Aorta (tissue), 5 donors: ENCODE measurements at regions not wholly inside any gene's neighbourhood (a gene's known extent, or its start where the extent isn't known, plus 50 kb on each side); places are given as distances from the start of the nearest gene placed in this dataset.

Experiments
- ATAC-seq: fragments of 200-7000 bp; cut with Tn5 transposase; one replicate; pipeline ENCODE4 v1.9.1; 2022; ENCODE audit warnings: moderate library complexity; ENCODE audit not compliant: low FRiP score
- DNase-seq, 2 donors: peaks; one replicate each; pipeline ENCODE4 v3.0.0-alpha.2; 2020
- H3K27ac ChIP-seq, 2 donors: one replicate each; pipeline ENCODE4 v1.5.1; 2013; ENCODE audit warnings: low read length in 2 of 2, mild to moderate bottlenecking in 2 of 2, moderate library complexity in 2 of 2, control low read depth in 1 of 2, inconsistent platforms in 1 of 2, low read depth in 1 of 2
- H3K27me3 ChIP-seq, 2 donors: one replicate each; pipeline ENCODE4 v1.6.1; 2013; ENCODE audit warnings: control low read depth in 1 of 2, low read length in 1 of 2, mild to moderate bottlenecking in 1 of 2, moderate library complexity in 1 of 2; ENCODE audit not compliant: insufficient read depth in 2 of 2, control insufficient read depth in 1 of 2
- H3K36me3 ChIP-seq, 2 donors: one replicate each; pipeline ENCODE4 v1.6.1; 2013; ENCODE audit warnings: control low read depth in 1 of 2, low read length in 1 of 2, mild to moderate bottlenecking in 1 of 2; ENCODE audit not compliant: insufficient read depth in 2 of 2, control insufficient read depth in 1 of 2
- H3K4me1 ChIP-seq, 2 donors: one replicate each; pipeline ENCODE4 v1.6.1; 2013; ENCODE audit warnings: low read length in 2 of 2, control low read depth in 1 of 2, mild to moderate bottlenecking in 1 of 2, moderate library complexity in 1 of 2; ENCODE audit not compliant: insufficient read depth in 2 of 2, control insufficient read depth in 1 of 2
- H3K4me3 ChIP-seq, 2 donors: one replicate each; pipeline ENCODE4 v1.5.1; 2013; ENCODE audit warnings: low read length in 2 of 2, control low read depth in 1 of 2, mild to moderate bottlenecking in 1 of 2
- H3K9me3 ChIP-seq: one replicate; pipeline ENCODE4 v1.6.1; 2013; ENCODE audit warnings: mild to moderate bottlenecking, low read length; ENCODE audit not compliant: control insufficient read depth
- WGBS, 2 donors: extraction: QIAGEN DNeasy Blood & Tissue Kit; methylation state at CpG; one replicate each; pipeline ENCODE4 v1.1.7; 2013; 5-methylcytosine and 5-hydroxymethylcytosine counted together
- intact Hi-C, 2 donors: fragments of 100-400 bp; cut with DNase I; formaldehyde crosslinking; loops; one replicate each; pipeline versions ENCODE4 v1.14.2 to v1.15.0; 2022
- donor health status: healthy with polysubstance abuse.
- donor health status: Bipolar disorder and iron deficiency.
- donor health status: DM: no; HTN: no; CAD: no.
- donor health status: DM: no; HTN: no; CAD: no.
- donor health status: DM: yes; HTN: yes; CAD: no.

GRCh38 chr2:16280081-16280480 is 339.7 kb downstream of the MYCN start:
- 80 to 92% methylated on average over 3 of the region's 3 CpGs for WGBS, 2 donors
- no peak overlapping the region for H3K4me3 ChIP-seq
- H3K27me3 ChIP-seq, result peaks cover 0 to 3% of the 10 kb centered on the region in 2 donors
- no peaks in the 10 kb centered on the region for H3K36me3 ChIP-seq
- H3K4me1 ChIP-seq, result no peaks in the 10 kb centered on the region
- DNase-seq, result no peak
- ATAC-seq, result peak; percentile 37
- H3K27ac ChIP-seq, result no peak overlapping the region
- H3K9me3 ChIP-seq, result no peaks in the 10 kb centered on the region
- intact Hi-C loops, result loop anchor here in 1 of 2 donors (10.0 kb wide), 1 partner anchor 645 kb away; no protein-coding TSS in a partner anchor

DNA sequence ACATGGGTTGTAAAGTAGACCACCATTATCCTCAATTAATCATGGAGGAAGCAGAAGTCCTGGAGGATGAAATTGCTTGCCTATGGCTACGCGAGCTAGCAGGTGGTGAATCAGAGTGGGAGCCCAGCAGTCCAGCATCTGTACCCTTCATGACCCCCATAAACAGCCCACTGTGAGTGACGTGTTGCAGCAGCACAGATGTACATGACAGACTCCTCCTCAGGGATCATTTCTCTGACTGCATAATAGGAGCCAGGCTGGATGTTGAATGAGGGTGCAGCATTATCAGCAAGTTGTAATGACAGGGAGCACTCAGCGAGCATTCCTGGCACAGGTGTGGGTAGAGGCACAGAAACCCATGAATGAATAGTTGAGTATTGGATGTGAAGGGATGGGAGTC is 339.3 kb downstream of the MYCN start:
- 81 to 88% methylated on average over 4 of the region's 4 CpGs for WGBS, 2 donors
- Histone ChIP-seq H3K36me3 (no peaks in the 10 kb centered on the region), H3K9me3 (no peaks in the 10 kb centered on the region), H3K27me3 (peaks cover 0 to under 1% of the 10 kb centered on the region in 2 donors), H3K4me3 (no peak overlapping the region), H3K4me1 (no peaks in the 10 kb centered on the region), H3K27ac (no peak overlapping the region)
- DNase-seq (no peak), ATAC-seq (no peak)
- intact Hi-C loops, result loop anchor here in 1 of 2 donors (10.0 kb wide), 1 partner anchor 645 kb away; no protein-coding TSS in a partner anchor

DNA sequence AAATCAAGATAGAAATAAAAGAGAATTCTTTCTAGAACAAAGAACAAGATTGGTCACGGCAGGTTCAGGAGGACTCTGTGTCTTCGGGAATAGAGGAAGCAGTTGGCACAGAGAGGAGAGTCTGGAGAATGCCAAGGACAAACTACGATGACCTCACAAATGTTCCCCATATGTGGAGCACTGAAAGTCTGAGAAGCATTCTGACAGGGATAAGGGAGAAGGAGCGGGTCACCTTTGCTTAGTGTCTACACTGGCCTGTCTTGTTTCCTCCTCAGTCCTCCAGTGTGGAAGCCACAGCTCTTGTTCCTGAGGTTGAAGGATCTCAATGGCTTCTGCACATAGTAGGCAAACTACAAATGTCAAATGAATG is 338.8 kb downstream of the MYCN start:
- ATAC-seq (no peak), DNase-seq (no peak)
- intact Hi-C loops, result no loop called here
- H3K4me1 ChIP-seq, result no peaks in the 10 kb centered on the region
- 66 to 72% methylated on average over 4 of the region's 4 CpGs for WGBS, 2 donors
- no peaks in the 10 kb centered on the region for H3K9me3 ChIP-seq
- H3K4me3 ChIP-seq, result no peak overlapping the region
- H3K27ac ChIP-seq, result no peak overlapping the region
- no peaks in the 10 kb centered on the region for H3K27me3 ChIP-seq
- no peaks in the 10 kb centered on the region for H3K36me3 ChIP-seq

GRCh38 chr2:16278421-16279200 is 338.3 kb downstream of the MYCN start:
- Histone ChIP-seq H3K4me3 (no peak overlapping the region), H3K36me3 (no peaks in the 10 kb centered on the region), H3K27me3 (no peaks in the 10 kb centered on the region), H3K27ac (no peak overlapping the region), H3K9me3 (no peaks in the 10 kb centered on the region), H3K4me1 (no peaks in the 10 kb centered on the region)
- intact Hi-C loops, result no loop called here
- DNase-seq, result no peak
- 86 to 87% methylated on average over 7 to 8 of the region's 8 CpGs for WGBS, 2 donors
- ATAC-seq, result no peak

GRCh38 chr2:16277117-16277516 is 336.8 kb downstream of the MYCN start:
- DNase-seq (no peak), ATAC-seq (no peak)
- H3K36me3 ChIP-seq, result no peaks in the 10 kb centered on the region
- no peaks in the 10 kb centered on the region for H3K9me3 ChIP-seq
- 80 to 87% methylated on average over 2 of the region's 2 CpGs for WGBS, 2 donors
- intact Hi-C loops, result no loop called here
- H3K4me1 ChIP-seq, result no peaks in the 10 kb centered on the region
- H3K27me3 ChIP-seq, result no peaks in the 10 kb centered on the region
- H3K4me3 ChIP-seq, result no peak overlapping the region
- H3K27ac ChIP-seq, result no peak overlapping the region

GRCh38 chr2:16275661-16276060 is 335.3 kb downstream of the MYCN start:
- WGBS, 2 donors, result 40 to 53% methylated on average over 4 of the region's 4 CpGs

GRCh38 chr2:16275131-16275530 is 334.8 kb downstream of the MYCN start:
- Histone ChIP-seq H3K36me3 (no peaks in the 10 kb centered on the region), H3K4me1 (no peaks in the 10 kb centered on the region), H3K4me3 (no peak overlapping the region), H3K27ac (no peak overlapping the region), H3K9me3 (no peaks in the 10 kb centered on the region), H3K27me3 (no peaks in the 10 kb centered on the region)
- ATAC-seq (no peak), DNase-seq (no peak)
- WGBS, 2 donors, result 66 to 73% methylated on average over 4 of the region's 4 CpGs
- intact Hi-C loops, result no loop called here

More at GRCh38 chr2:16275661-16276060, 335.3 kb downstream of the MYCN start:
- H3K4me1 ChIP-seq, result no peaks in the 10 kb centered on the region
- H3K9me3 ChIP-seq, result no peaks in the 10 kb centered on the region
- no peaks in the 10 kb centered on the region for H3K27me3 ChIP-seq
- intact Hi-C loops, result no loop called here
- H3K4me3 ChIP-seq, result no peak overlapping the region
- H3K36me3 ChIP-seq, result no peaks in the 10 kb centered on the region
- no peak for ATAC-seq
- DNase-seq, result no peak
- no peak overlapping the region for H3K27ac ChIP-seq

GRCh38 chr2:16273111-16273510 is 332.8 kb downstream of the MYCN start:
- H3K4me1 ChIP-seq, result no peaks in the 10 kb centered on the region
- ATAC-seq (no peak), DNase-seq (no peak)
- H3K27ac ChIP-seq, result no peak overlapping the region
- intact Hi-C loops, result no loop called here
- no peaks in the 10 kb centered on the region for H3K36me3 ChIP-seq
- H3K27me3 ChIP-seq, result no peaks in the 10 kb centered on the region
- H3K9me3 ChIP-seq, result no peaks in the 10 kb centered on the region
- H3K4me3 ChIP-seq, result no peak overlapping the region

GRCh38 chr2:16272038-16272788 is 331.9 kb downstream of the MYCN start:
- H3K9me3 ChIP-seq, result no peaks in the 10 kb centered on the region
- no peaks in the 10 kb centered on the region for H3K36me3 ChIP-seq
- no peaks in the 10 kb centered on the region for H3K4me1 ChIP-seq
- no peak overlapping the region for H3K27ac ChIP-seq
- ATAC-seq (no peak), DNase-seq (no peak)
- intact Hi-C loops, result no loop called here
- no peaks in the 10 kb centered on the region for H3K27me3 ChIP-seq
- H3K4me3 ChIP-seq, result no peak overlapping the region
- WGBS, 2 donors, result 68 to 70% methylated on average over 10 of the region's 10 CpGs
